DMS114 treated with DMSO at 0.1 percent for 48 hours (cell line): ENCODE measurements at regions not wholly inside any gene's neighbourhood (a gene's known extent, or its start where the extent isn't known, plus 50 kb on each side); places are given as distances from the start of the nearest gene placed in this dataset.

Source experiments
- DNase-seq: peaks from one replicate; lab custom pipeline; 2025; ENCODE audit not compliant: unreplicated experiment; lab: John Stamatoyannopoulos, UW

- DNase-seq: no peak
Measured at GRCh38 chr14:32019276-32019675, 57.8 kb upstream of the ARHGAP5 start.

DNA sequence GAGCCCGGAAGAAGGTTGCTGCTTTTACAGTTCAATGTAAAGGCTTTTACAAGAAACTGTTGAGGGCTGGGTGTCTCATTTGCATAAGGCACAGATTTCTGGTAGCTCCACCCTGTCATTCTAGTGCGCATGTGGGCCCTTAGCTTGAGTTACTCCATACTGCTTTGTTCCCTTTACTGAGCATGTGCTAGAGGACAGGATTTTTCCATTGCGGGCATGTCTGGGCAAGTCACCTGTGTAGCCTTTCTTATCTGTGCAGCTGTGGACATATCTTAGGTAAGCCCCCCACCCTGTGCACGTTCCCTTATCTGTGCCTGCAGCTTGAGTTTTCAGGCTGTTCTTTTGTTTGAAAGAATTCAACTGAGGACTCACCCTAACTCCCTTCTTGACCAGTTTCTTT, 56.2 kb upstream of the ARHGAP5 start:
- DNase-seq: no peak

DNA sequence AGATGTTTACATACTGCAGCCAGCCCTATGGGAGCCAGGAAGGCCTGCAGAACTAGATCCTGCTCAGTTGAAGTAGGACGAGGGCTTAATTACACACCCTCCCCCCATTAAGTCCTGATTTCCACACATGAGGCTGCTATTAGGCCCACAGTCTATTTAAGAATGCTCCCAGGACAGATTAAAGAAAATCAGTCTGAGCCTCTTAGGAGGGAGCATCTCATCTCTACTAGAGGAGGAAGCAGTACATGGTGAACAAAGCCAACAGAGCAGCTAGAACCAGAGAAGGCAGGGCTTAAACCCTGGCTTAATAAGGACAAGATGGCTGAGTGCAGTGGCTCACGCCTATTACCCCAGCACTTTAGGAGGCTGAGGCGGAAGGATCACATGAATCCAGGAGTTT, 55.8 kb upstream of the ARHGAP5 start:
- DNase-seq: no peak

- no peak for DNase-seq
Measured at GRCh38 chr14:32022525-32022924, 54.6 kb upstream of the ARHGAP5 start.

GRCh38 chr14:32022938-32023466, 54.1 kb upstream of the ARHGAP5 start:
- no peak for DNase-seq

DNA sequence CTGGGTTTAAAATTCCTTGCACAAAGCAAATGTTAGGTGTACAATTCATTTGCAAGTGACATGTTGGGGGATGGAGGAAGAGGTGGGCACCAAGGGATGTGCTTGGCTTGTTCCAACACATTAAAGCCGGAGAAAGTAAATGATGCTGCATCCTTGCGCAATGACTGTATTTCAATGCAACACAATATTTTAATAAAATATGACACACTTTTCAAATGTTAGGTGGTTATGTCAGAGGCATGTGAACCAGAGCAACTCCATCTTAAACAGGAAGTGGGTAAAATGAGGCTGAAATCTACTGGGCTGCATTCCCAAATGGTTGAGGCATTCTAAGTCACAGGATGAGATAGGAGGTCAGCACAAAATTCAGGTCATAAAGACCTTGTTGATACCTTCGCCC, 53.6 kb upstream of the ARHGAP5 start:
- DNase-seq: no peak

DNA sequence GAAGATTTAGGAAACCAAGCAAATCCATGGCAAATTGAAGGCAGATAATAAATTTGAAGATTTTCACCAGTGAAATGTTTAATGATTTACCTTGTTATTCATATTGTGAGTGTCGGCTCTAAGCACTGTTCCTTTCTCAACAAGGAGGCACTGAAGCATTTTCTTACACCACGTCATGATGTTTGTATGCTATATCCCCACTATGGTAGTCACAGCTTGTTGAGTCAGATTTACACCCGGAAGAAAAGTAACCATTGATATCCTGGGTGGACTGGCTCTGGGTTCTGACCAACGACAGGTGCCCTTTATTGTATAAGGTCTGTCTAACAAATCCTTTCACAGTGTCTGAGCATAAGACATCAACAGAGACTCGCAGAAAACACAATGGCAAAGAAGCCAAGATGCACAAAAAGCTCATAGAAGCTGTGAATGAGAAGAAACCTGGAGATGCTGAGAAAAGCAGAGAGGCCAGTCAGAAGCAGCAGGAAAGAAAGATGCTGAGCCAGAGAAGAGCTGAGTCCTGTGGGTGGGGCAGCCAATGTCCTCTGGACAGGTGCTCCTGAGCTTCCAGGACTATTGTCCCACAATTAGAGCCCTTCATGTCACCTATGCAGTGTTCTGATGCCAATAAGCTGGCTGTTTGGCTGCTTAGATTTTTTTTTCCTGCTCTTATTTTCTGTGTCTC, 49.7 kb upstream of the ARHGAP5 start:
- no peak for DNase-seq
